SK-N-SH (cell line): ENCODE measurements at regions not wholly inside any gene's neighbourhood (a gene's known extent, or its start where the extent isn't known, plus 50 kb on each side); places are given as distances from the start of the nearest gene placed in this dataset.

Experiments
- CTCF ChIA-PET: fragments of 300-600, 350-600 bp; formaldehyde crosslinking; extraction: SDS; loops from one replicate; lab custom pipeline; 2021; lab: Yijun Ruan, JAX
- POLR2A ChIA-PET: fragments of 350-600 bp; sonication (Branson Sonifier 250); formaldehyde crosslinking; extraction: SDS; loops from one replicate; lab custom pipeline; 2020; ENCODE audit warnings: antibody characterized with exemption, inconsistent platforms; lab: Yijun Ruan, JAX
- DNase-seq: peaks from one replicate; pipeline ENCODE4 v3.0.0; 2012
- H2AFZ ChIP-seq: fragments of 200-600 bp; sonication (generic); 2 replicates; pipeline ENCODE4 v1.8.1; 2016; ENCODE audit warnings: antibody characterized with exemption, mild to moderate bottlenecking, low read depth
- H3F3A ChIP-seq: fragments of 200-600 bp; sonication (generic); replicated peaks from 2 replicates; pipeline ENCODE3; 2016; ENCODE audit warnings: antibody characterized with exemption, mild to moderate bottlenecking; ENCODE audit not compliant: insufficient read depth
- H3K27ac ChIP-seq, 2 experiments: fragments of 200-500 bp in 1 of 2; fragments of 200-600 bp in 1 of 2; sonication (Bioruptor generic) in 1 of 2; sonication (generic), shearing (Covaris generic) in 1 of 2; 2 replicates each; pipeline versions ENCODE4 v1.5.1 to v1.6.1; 2014 to 2016; ENCODE audit warnings: low read depth in 2 of 2, inconsistent platforms in 1 of 2, low read length in 1 of 2, mild to moderate bottlenecking in 1 of 2, mixed read lengths in 1 of 2
- H3K27me3 ChIP-seq: fragments of 200-600 bp; sonication (generic), shearing (Covaris generic); 2 replicates; pipeline ENCODE4 v1.6.1; 2016; ENCODE audit warnings: mixed run types; ENCODE audit not compliant: insufficient read depth
- H3K36me3 ChIP-seq, 2 experiments: fragments of 200-500 bp in 1 of 2; fragments of 200-600 bp in 1 of 2; sonication (Bioruptor generic) in 1 of 2; sonication (generic) in 1 of 2; replicated peaks in 1 of 2; 2 replicates each; pipeline versions ENCODE3 to v1.5.1; 2014 to 2016; ENCODE audit warnings: low read length in 1 of 2, mild to moderate bottlenecking in 1 of 2; ENCODE audit not compliant: insufficient read depth in 2 of 2, control insufficient read depth in 1 of 2
- H3K4me1 ChIP-seq, 2 experiments: fragments of 200-500 bp in 1 of 2; fragments of 200-600 bp in 1 of 2; sonication (Bioruptor generic) in 1 of 2; sonication (generic), shearing (Covaris generic) in 1 of 2; 2 replicates each; pipeline versions ENCODE4 v1.5.1 to v1.6.1; 2014 to 2016; ENCODE audit warnings: low read depth in 1 of 2, low read length in 1 of 2, mixed run types in 1 of 2; ENCODE audit not compliant: insufficient read depth in 2 of 2, control insufficient read depth in 1 of 2
- H3K4me2 ChIP-seq: fragments of 200-600 bp; sonication (generic), shearing (Covaris generic); 2 replicates; pipeline ENCODE4 v1.6.1; 2017; ENCODE audit warnings: mixed run types
- H3K4me3 ChIP-seq, 2 experiments: fragments of 200-500 bp in 1 of 2; fragments of 200-600 bp in 1 of 2; sonication (Bioruptor generic) in 1 of 2; sonication (generic), shearing (Covaris generic) in 1 of 2; 2 replicates each; pipeline versions ENCODE4 v1.5.1 to v1.8.1; 2014 to 2016; ENCODE audit warnings: low read depth in 2 of 2, inconsistent platforms in 1 of 2, low read length in 1 of 2, mild to moderate bottlenecking in 1 of 2, mixed read lengths in 1 of 2, moderate library complexity in 1 of 2
- H3K79me2 ChIP-seq: fragments of 200-600 bp; sonication (generic); 2 replicates; pipeline ENCODE4 v1.8.1; 2017; ENCODE audit warnings: mild to moderate bottlenecking; ENCODE audit not compliant: insufficient read depth
- H3K9ac ChIP-seq: fragments of 200-600 bp; sonication (generic); 2 replicates; pipeline ENCODE4 v1.6.1; 2017; ENCODE audit warnings: mixed run types
- H3K9me2 ChIP-seq: fragments of 200-600 bp; sonication (generic); 2 replicates; pipeline ENCODE4 v1.6.1; 2017; ENCODE audit warnings: mixed run types
- H3K9me3 ChIP-seq: fragments of 200-600 bp; sonication (generic); 2 replicates; pipeline ENCODE4 v1.6.1; 2017; ENCODE audit warnings: mixed run types, mild to moderate bottlenecking, moderate library complexity
- H4K20me1 ChIP-seq: fragments of 200-600 bp; sonication (generic); 2 replicates; pipeline ENCODE4 v1.6.1; 2017; ENCODE audit warnings: mild to moderate bottlenecking, mixed run types; ENCODE audit not compliant: insufficient read depth
- CHD2 ChIP-seq: fragments of 150-350 bp; IDR thresholded peaks from 2 replicates; pipeline ENCODE4 v1.6.1; 2018; ENCODE audit warnings: low read length; ENCODE audit not compliant: partially characterized antibody
- EZH2phosphoT487 ChIP-seq: fragments of 200-600 bp; sonication (generic); IDR thresholded peaks from 2 replicates; pipeline ENCODE4 v1.6.1; 2017; ENCODE audit warnings: low read depth, mixed run types, mild to moderate bottlenecking, antibody characterized with exemption, moderate library complexity, borderline replicate concordance
- FOXJ3 ChIP-seq: sonication (generic); formaldehyde crosslinking; IDR thresholded peaks from 2 replicates; pipeline ENCODE4 v1.5.1; 2020; ENCODE audit warnings: mild to moderate bottlenecking, missing genetic modification reagents
- MEF2A ChIP-seq: IDR thresholded peaks from 2 replicates; pipeline ENCODE4 v1.4.0; 2012; ENCODE audit warnings: low read depth, borderline replicate concordance
- NFIC ChIP-seq: IDR thresholded peaks from 2 replicates; pipeline ENCODE4 v1.4.0; 2012; ENCODE audit warnings: borderline replicate concordance
- RAD21 ChIP-seq: IDR thresholded peaks from 2 replicates; pipeline ENCODE4 v1.6.1; 2012; ENCODE audit warnings: mild to moderate bottlenecking, low read length
- SIN3A ChIP-seq: IDR thresholded peaks from 2 replicates; pipeline ENCODE4 v1.6.1; 2012; ENCODE audit warnings: low read depth, mild to moderate bottlenecking, low read length, moderate library complexity, borderline replicate concordance
- WGBS: methylation state at CpG from one replicate; pipeline ENCODE4 v1.1.6; 2017; ENCODE audit warnings: low lambda C conversion rate; 5-methylcytosine and 5-hydroxymethylcytosine counted together
- TF ChIP-seq, protein P1 (sequence below): IDR thresholded peaks from 2 replicates; pipeline ENCODE4 v1.4.0; 2012; ENCODE audit warnings: low read depth, borderline replicate concordance
- TF ChIP-seq, protein P2 (sequence below): fragments of 200-600 bp; sonication (generic); IDR thresholded peaks from 2 replicates; pipeline ENCODE4 v1.6.1; 2017; ENCODE audit warnings: antibody characterized with exemption, mild to moderate bottlenecking, moderate library complexity
- TF ChIP-seq, protein P3 (sequence below): fragments of 150-350 bp; IDR thresholded peaks from 2 replicates; pipeline ENCODE4 v1.6.1; 2017; ENCODE audit warnings: antibody characterized with exemption, low read length, low read depth, borderline replicate concordance
- TF ChIP-seq, protein P4 (sequence below): IDR thresholded peaks from 2 replicates; pipeline ENCODE4 v1.6.1; 2012; ENCODE audit warnings: mild to moderate bottlenecking, low read depth, low read length, moderate library complexity

DNA sequence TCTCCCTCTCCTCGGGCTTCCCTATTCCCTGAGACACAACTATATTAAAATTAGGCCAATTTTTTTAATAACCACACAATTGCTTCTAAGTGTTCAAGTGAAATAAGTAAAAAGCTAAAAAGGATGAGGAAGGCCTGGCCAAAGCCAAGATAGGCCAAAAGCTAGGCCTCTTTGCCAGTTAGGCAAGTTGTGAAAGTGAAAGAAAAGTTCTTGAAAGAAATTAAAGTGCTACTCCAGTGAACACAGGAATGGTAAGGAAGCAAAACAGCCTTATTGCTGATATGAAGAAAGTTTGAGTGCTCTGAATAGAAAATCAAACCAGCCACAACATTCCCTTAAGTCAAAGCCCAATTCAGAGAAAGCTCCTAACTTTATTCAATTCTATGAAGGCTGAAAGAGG lies 114.2 kb upstream of the FAT4 start:
- 50% methylated on average over 1 of the region's 1 CpG for WGBS
- Histone ChIP-seq H4K20me1 (no peaks in the 10 kb centered on the region), H3K4me2 (no peak overlapping the region), H2AFZ (peak overlapping the region; percentile 11; the same call in 1 of the 2 replicates), H3K9ac (no peak overlapping the region), H3K9me3 (no peaks in the 10 kb centered on the region), H3K4me1 (no peaks in the 10 kb centered on the region), H3K36me3 (no peaks in the 10 kb centered on the region), H3K9me2 (no peaks in the 10 kb centered on the region), H3K27ac (no peak overlapping the region), H3K79me2 (no peaks in the 10 kb centered on the region), H3F3A (no peaks in the 10 kb centered on the region), H3K4me3 (no peak overlapping the region), H3K27me3 (no peaks in the 10 kb centered on the region)
- ChIA-PET CTCF (interaction anchor here (1.1 kb wide), 1 partner anchor 867 kb away, joined by 3 read pairs; no protein-coding TSS in a partner anchor), POLR2A (no interaction called here)
- TF ChIP-seq, protein P1, sequence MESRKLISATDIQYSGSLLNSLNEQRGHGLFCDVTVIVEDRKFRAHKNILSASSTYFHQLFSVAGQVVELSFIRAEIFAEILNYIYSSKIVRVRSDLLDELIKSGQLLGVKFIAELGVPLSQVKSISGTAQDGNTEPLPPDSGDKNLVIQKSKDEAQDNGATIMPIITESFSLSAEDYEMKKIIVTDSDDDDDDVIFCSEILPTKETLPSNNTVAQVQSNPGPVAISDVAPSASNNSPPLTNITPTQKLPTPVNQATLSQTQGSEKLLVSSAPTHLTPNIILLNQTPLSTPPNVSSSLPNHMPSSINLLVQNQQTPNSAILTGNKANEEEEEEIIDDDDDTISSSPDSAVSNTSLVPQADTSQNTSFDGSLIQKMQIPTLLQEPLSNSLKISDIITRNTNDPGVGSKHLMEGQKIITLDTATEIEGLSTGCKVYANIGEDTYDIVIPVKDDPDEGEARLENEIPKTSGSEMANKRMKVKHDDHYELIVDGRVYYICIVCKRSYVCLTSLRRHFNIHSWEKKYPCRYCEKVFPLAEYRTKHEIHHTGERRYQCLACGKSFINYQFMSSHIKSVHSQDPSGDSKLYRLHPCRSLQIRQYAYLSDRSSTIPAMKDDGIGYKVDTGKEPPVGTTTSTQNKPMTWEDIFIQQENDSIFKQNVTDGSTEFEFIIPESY, result no peak
- TF ChIP-seq MEF2A, result no peak
- TF ChIP-seq FOXJ3 (CRISPR knock-in tag), result no peak
- TF ChIP-seq, protein P2, sequence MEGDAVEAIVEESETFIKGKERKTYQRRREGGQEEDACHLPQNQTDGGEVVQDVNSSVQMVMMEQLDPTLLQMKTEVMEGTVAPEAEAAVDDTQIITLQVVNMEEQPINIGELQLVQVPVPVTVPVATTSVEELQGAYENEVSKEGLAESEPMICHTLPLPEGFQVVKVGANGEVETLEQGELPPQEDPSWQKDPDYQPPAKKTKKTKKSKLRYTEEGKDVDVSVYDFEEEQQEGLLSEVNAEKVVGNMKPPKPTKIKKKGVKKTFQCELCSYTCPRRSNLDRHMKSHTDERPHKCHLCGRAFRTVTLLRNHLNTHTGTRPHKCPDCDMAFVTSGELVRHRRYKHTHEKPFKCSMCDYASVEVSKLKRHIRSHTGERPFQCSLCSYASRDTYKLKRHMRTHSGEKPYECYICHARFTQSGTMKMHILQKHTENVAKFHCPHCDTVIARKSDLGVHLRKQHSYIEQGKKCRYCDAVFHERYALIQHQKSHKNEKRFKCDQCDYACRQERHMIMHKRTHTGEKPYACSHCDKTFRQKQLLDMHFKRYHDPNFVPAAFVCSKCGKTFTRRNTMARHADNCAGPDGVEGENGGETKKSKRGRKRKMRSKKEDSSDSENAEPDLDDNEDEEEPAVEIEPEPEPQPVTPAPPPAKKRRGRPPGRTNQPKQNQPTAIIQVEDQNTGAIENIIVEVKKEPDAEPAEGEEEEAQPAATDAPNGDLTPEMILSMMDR, result no peak
- no peak for TF ChIP-seq CHD2
- TF ChIP-seq SIN3A, result no peak
- TF ChIP-seq NFIC, result no peak
- TF ChIP-seq, protein P3, sequence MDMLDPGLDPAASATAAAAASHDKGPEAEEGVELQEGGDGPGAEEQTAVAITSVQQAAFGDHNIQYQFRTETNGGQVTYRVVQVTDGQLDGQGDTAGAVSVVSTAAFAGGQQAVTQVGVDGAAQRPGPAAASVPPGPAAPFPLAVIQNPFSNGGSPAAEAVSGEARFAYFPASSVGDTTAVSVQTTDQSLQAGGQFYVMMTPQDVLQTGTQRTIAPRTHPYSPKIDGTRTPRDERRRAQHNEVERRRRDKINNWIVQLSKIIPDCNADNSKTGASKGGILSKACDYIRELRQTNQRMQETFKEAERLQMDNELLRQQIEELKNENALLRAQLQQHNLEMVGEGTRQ, result no peak
- TF ChIP-seq EZH2phosphoT487, result no peak
- TF ChIP-seq, protein P4, sequence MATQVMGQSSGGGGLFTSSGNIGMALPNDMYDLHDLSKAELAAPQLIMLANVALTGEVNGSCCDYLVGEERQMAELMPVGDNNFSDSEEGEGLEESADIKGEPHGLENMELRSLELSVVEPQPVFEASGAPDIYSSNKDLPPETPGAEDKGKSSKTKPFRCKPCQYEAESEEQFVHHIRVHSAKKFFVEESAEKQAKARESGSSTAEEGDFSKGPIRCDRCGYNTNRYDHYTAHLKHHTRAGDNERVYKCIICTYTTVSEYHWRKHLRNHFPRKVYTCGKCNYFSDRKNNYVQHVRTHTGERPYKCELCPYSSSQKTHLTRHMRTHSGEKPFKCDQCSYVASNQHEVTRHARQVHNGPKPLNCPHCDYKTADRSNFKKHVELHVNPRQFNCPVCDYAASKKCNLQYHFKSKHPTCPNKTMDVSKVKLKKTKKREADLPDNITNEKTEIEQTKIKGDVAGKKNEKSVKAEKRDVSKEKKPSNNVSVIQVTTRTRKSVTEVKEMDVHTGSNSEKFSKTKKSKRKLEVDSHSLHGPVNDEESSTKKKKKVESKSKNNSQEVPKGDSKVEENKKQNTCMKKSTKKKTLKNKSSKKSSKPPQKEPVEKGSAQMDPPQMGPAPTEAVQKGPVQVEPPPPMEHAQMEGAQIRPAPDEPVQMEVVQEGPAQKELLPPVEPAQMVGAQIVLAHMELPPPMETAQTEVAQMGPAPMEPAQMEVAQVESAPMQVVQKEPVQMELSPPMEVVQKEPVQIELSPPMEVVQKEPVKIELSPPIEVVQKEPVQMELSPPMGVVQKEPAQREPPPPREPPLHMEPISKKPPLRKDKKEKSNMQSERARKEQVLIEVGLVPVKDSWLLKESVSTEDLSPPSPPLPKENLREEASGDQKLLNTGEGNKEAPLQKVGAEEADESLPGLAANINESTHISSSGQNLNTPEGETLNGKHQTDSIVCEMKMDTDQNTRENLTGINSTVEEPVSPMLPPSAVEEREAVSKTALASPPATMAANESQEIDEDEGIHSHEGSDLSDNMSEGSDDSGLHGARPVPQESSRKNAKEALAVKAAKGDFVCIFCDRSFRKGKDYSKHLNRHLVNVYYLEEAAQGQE, result no peak
- TF ChIP-seq RAD21, result no peak
- no peak for DNase-seq
